VCaP (cell line): ENCODE measurements at regions not wholly inside any gene's neighbourhood (a gene's known extent, or its start where the extent isn't known, plus 50 kb on each side); places are given as distances from the start of the nearest gene placed in this dataset.

Source experiments
- H3K27ac ChIP-seq: fragments of 450-650 bp; 2 replicates; pipeline ENCODE4 v1.5.1; 2017
- TF ChIP-seq, protein P1 (sequence below): fragments of 450-650 bp; conservative IDR thresholded peaks from 2 replicates; pipeline ENCODE4 v1.5.1; 2017; ENCODE audit warnings: mild to moderate bottlenecking, moderate library complexity

DNA sequence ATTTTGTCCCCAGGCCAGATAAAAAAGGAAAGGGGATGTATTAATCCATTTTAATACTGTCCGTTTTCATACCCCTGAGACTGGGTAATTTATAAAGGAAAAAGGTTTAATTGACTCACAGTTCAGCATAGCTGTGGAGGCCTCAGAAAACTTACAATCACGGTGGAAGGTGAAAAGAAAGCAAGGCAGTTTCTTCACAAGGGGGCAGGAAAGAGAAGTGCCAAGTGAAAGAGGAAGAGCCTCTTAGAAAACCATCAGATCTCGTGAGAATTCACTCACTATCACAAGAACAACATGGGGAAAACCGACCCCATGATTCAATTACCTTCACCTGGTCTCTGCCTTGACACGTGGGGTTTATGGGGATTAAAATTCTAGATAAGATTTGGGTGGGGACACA, 152.5 kb downstream of the IBTK start:
- TF ChIP-seq, protein P1, sequence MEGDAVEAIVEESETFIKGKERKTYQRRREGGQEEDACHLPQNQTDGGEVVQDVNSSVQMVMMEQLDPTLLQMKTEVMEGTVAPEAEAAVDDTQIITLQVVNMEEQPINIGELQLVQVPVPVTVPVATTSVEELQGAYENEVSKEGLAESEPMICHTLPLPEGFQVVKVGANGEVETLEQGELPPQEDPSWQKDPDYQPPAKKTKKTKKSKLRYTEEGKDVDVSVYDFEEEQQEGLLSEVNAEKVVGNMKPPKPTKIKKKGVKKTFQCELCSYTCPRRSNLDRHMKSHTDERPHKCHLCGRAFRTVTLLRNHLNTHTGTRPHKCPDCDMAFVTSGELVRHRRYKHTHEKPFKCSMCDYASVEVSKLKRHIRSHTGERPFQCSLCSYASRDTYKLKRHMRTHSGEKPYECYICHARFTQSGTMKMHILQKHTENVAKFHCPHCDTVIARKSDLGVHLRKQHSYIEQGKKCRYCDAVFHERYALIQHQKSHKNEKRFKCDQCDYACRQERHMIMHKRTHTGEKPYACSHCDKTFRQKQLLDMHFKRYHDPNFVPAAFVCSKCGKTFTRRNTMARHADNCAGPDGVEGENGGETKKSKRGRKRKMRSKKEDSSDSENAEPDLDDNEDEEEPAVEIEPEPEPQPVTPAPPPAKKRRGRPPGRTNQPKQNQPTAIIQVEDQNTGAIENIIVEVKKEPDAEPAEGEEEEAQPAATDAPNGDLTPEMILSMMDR: no peak

DNA sequence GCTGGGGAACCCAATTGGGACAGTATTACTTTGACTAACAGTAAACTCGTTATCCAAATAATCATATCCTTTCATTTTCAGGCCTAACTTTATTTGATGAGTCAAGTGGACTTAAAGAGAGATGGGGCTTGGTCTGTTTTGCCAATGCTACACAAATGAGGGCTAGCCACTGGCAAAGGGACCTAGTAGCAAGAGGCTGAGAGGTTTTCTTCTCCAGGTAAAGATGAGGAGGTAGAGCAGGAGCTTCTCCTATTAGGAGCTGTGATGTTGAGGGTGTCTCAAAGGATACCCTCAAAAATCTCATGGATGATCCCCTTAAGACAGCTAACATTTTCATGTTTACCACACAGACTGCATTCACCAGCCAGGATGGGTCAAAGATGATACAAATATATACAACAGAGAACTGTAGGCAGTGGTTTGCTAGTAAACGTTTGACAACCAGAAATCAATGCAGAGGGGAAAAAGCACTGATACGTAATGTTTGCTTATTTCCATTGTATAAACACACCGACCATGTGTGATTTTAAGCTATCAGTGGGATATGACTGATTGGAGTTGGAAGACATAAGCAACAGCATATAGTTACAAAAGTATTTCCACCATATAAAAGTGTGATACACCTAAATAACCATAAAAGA, 153.3 kb downstream of the IBTK start:
- TF ChIP-seq, protein P1: no peak
- no peak overlapping the region for H3K27ac ChIP-seq

More for the DNA sequence above, 152.5 kb downstream of the IBTK start:
- H3K27ac ChIP-seq: no peak overlapping the region

DNA sequence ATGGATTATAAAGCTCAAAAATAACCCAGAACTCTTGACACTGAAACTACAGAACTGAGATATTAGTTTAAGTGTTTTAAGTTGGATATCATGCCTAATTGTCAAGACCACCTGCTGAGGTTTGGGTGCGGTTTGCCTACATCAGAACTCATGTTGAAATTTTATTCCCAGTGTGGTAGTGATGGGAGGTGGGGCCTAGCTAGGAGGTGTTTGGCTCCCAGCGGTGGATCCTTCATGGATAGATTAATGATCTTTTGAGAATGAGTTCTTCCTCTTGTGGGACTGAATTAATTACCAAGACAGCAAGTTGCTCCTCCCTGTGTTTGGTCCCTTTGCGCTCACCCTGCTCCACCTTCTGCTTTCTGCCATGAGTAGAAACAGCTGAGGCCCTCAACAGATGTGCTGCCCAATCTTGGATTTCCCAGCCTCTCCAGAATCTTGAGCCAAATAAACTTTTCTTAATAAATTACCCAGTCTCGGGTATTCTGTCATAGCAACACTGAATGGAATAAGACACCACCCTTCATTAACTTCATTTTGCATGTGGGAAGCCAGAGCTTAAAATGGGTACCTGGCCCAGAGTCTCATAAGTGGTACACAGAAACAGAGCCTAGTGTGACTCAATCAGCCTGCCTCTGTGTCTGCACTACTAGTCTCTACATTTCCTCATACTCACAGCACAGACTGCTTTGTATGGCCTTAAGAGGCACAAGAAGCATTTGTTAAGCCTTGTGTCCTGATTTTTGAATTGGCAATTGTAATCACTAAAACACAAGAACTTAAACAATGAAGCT, 158.4 kb downstream of the IBTK start:
- TF ChIP-seq, protein P1: no peak
- no peak overlapping the region for H3K27ac ChIP-seq

DNA sequence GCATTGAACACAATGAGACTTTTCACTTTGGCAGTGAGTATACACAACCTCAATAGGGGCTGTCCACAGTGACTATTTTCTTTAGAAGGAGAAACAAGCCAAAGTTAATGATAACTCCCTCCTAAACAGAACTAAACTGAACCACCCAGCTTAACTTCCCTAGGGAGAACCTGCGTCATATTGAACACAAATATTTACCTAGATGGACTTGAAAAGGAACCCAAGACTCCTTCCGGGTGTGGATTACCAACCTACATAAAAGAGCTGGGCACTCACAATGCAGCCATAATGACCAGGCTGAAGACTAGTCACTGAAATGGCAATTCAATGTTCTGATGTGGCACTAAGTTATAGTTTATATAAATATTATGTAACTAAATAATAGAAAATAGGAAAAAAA, 160.6 kb downstream of the IBTK start:
- no peak overlapping the region for H3K27ac ChIP-seq
- TF ChIP-seq, protein P1: no peak

DNA sequence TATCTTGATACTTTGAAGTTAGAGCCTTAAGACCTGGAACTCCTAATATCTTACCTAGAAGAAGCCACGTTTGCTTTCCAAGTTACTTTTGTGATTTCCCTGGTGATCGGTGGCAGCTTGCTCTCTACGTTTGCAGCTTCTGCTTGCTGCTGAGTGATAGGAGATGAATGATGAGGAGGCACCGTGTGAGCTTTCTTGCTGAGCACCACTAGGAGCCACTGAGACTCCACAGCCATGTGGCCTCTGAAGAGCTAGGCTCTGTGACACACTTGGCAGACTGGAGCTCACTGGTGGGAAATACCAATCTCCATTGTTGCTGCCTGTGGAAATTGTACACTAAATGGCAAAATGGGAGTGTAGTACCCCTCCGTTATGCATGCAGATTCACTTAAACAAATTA, 161.8 kb downstream of the IBTK start:
- no peak overlapping the region for H3K27ac ChIP-seq

DNA sequence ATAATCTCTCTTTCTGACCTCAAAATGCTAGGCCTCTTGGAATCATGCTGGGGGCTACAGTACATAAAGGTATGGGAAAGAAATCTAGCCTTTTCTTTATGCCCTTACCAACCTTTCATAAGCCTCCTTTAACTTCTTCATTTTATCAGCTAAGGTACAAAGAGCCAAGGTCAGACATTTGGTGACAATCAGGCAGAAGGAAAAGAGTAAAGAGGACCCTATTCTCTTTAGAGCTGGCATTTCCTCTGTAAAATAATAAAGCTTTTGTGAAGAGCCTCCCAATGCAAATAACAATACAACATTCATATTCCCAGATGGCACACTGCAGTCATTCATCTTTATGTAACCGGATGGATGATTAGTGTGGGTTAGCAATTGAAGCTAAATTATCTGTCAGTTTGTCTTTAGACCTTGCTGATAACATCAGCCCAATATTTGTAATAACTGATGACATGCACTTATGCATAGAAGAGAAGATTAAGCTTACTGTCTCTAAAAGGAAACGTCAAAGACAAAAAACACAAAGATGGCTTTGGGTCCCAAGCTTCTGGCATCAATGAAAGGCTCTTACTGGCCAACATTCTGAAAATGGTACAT, 163.1 kb downstream of the IBTK start:
- no peak overlapping the region for H3K27ac ChIP-seq
- TF ChIP-seq, protein P1: no peak

More for the DNA sequence above, 161.8 kb downstream of the IBTK start:
- TF ChIP-seq, protein P1: no peak

DNA sequence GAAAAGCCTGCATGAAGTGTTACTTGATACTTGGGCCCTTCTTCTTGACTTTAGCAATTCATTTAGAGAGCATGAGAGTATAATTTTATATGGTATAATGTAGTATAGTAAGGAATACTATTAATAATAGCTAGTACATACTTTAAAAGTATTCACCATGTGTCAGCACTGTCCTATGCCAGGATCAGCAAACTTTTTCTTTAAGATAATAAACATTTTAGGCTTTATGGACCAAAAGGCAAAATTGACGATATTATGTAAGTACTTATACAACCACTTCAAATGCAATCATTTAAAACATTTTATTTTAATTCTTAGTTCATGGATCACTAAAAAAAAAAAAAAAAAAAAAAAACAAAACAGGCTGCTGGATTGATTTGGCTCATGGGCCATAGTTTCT, 163.9 kb downstream of the IBTK start:
- TF ChIP-seq, protein P1: no peak
- no peak overlapping the region for H3K27ac ChIP-seq
